ENCODE measurements at regions not wholly inside any gene's neighbourhood (a gene's known extent, or its start where the extent isn't known, plus 50 kb on each side); places are given as distances from the start of the nearest gene placed in this dataset.
"Not testable (repeated sequence)": the region's sequence is repeated elsewhere in the genome, so short reads cannot be mapped to it uniquely, and the experiment has no call there.

DNA sequence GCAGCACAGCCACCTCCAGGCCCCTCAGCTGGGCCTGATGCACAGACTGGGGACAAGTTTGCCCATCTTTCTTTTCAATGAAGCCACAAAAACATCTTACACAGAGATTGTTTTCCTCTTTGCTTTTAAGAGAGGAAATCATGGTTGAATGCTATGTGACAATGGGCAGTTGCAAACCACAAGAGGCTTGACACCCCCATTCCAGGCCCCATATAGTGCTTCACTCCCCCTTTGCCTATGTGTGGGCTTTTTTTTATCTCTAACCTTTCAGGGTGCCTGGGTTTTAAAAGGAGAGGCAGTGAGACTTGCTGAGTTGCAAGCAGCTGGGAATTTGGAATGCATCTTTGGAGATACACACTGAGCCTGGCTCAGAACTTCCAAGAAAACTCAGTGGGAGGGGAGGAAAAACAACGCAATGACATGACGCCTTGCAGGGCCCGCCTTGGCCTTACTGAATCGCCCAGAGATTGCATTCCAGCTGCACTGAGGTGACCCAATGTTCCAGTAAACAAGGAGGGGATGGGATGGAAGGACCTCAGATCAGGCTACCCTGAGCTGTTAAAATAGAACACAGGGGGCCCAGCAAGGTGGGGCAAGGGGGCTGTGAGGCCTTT, 145.2 kb upstream of the ZNF648 start:
- TF ChIP-seq, protein P1, sequence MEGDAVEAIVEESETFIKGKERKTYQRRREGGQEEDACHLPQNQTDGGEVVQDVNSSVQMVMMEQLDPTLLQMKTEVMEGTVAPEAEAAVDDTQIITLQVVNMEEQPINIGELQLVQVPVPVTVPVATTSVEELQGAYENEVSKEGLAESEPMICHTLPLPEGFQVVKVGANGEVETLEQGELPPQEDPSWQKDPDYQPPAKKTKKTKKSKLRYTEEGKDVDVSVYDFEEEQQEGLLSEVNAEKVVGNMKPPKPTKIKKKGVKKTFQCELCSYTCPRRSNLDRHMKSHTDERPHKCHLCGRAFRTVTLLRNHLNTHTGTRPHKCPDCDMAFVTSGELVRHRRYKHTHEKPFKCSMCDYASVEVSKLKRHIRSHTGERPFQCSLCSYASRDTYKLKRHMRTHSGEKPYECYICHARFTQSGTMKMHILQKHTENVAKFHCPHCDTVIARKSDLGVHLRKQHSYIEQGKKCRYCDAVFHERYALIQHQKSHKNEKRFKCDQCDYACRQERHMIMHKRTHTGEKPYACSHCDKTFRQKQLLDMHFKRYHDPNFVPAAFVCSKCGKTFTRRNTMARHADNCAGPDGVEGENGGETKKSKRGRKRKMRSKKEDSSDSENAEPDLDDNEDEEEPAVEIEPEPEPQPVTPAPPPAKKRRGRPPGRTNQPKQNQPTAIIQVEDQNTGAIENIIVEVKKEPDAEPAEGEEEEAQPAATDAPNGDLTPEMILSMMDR (conservative IDR thresholded peaks at IDR 0.05; ENCODE audit: low read depth, low read length): no peak
- H3K4me3 ChIP-seq (ENCODE audit: low read depth, low read length): no peak overlapping the region
- DNase-seq (ENCODE audit: low read depth): no peak

DNA sequence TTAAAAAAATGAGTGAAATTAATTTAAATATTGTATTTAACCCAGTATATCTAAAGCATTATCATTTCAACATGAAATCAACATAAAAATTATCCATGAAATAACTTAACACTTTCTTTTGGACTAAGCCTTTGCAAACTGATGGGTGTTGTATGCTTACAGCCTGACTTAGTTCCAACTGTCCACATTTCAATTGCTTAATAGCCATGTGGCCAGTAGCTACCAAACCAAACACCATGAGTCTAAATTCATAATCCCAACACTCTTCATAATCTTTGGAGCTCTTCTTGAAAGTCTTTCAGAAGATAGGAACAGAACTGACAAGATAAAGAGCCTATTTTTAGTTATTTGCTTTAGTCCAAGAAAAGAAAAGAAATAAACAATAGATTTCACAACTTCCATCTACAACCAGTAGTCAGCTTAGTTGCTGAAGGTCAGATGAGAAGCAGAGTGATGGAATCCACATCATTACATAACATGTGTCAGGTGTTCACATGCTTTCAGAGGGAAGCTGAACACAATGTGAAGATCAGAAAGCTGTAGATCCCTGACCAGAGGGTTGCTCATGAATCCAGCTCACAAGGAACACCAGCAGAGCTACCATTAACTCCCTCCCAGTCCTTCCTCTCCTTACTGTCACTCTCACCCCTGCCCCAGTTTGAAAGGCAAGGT, 144.0 kb upstream of the ZNF648 start:
- TF ChIP-seq, protein P1 (conservative IDR thresholded peaks at IDR 0.05; ENCODE audit: low read depth, low read length): no peak
- no peak for DNase-seq (ENCODE audit: low read depth)
- no peak overlapping the region for H3K4me3 ChIP-seq (ENCODE audit: low read depth, low read length)

DNA sequence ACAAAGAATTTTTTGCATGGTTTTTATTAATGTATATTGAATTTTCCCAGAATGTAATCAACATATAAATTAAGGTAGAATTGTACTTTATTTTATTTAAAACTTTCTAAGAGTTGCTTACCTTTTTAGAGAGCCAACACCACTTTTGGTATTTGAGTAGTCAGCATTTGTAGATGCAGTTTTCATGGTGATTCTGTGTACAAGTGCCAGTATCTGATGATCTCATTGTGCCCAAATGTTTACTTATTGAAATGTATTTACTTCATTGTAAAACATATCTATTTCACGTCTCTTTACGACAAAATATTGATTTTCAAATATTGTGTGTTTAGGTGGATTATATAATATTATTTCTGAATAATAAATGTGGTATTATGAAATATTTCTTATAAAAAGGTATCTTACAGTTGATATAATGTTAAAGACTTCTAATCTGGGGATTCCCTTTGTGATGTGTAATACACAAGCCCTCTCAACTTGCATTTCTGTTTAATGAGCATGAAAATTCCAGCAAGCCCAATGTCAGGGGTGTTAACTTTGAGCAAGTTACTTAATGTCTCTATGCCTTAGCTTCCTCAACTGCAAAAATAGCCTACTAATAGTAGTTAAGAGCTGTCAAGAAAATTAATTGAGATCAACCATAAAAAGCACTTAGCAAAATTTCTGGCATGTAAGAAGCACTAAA, 141.8 kb upstream of the ZNF648 start:
- no peak for DNase-seq (ENCODE audit: low read depth)
- no peak overlapping the region for H3K4me3 ChIP-seq (ENCODE audit: low read depth, low read length)

DNA sequence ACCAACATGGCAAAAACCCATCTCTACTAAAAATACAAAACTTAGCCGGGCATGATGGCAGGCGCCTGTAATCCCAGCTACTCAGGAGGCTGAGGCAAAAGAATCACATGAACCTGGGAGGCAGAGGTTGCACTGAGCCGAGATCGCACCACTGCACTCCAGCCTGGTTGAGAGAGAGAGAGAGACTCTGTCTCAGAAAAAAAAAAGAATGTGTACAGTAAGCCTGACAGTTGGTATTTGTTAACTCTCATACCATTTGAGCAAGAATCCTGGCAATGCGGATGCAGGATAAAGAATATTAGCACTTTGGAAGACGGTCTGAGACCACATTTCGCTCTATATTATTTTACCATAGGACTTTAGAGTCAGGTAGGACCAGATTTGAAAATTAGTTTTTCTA, 140.0 kb upstream of the ZNF648 start:
- not testable (repeated sequence) for DNase-seq (ENCODE audit: low read depth); H3K4me3 ChIP-seq (ENCODE audit: low read depth, low read length)

More for the DNA sequence above, 141.8 kb upstream of the ZNF648 start:
- TF ChIP-seq, protein P1 (conservative IDR thresholded peaks at IDR 0.05; ENCODE audit: low read depth, low read length): no peak

DNA sequence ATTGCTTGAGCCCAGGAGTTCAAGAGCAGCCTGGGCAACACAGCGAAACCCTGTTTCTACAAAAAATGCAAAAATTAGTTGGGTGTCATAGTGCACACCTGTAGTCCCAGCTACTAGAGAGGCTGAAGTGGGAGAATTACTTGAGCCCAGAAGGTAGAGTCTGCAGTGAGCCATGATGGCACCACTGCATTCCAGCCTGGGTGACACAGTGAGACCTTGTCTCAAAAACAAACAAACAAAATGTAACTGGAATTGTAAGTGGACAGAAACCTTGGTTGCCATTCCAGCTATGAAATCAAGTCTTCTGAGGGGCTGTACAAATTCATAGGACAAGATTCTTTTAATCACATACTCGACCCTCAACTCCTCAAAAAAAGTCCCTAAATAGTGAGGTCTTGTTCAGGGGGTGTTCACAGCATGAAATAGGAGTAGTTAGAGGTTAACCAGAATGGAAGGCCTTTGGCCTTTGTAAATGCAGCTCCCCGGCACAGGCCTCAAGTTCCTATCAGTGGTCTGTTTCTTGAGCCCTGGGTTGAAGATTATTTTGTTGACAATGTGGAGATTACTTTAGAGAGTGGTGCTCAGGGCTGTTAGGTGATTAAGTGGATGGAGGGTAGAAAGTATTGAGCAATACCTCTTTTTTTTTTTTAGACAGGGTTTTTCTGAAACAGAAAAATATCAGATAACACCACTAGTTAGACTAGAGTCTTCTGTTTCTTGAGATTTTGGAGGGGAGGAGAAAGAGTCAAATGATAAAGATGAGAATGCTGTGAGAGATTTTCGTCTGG, 138.7 kb upstream of the ZNF648 start:
- no peak overlapping the region for H3K4me3 ChIP-seq (ENCODE audit: low read depth, low read length)
- DNase-seq (ENCODE audit: low read depth): no peak
- TF ChIP-seq, protein P1 (conservative IDR thresholded peaks at IDR 0.05; ENCODE audit: low read depth, low read length): no peak

DNA sequence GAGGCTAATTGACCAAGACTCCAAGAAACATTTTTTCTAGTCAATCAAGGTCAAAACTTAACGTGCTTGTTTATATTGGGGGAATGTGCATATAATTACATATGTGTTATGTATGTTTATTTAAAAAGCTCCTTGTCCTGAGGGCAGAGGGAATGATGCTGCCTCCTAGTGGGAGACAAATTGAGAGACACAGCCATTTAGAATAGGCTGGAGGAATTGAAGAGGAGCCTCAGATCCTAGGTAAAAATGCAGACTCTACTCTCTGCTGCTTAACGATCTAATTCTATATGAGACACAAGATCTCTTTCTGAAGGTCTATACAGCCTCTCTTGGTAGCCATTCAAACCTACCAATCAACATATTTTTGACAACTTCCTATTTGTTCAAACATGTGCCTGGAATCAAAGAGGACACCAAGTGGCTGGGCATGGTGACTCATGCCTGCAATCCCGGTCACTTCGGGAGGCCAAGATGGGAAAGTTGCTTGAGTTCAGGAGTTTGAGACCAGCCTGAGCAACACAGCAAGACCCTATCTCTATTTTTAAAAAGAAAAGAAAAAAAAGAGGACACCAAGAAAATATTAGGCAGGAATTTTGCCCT, 136.6 kb upstream of the ZNF648 start:
- H3K4me3 ChIP-seq (ENCODE audit: low read depth, low read length): no peak overlapping the region
- no peak for DNase-seq (ENCODE audit: low read depth)
- TF ChIP-seq, protein P1 (conservative IDR thresholded peaks at IDR 0.05; ENCODE audit: low read depth, low read length): no peak
